ENCODE measurements at regions not wholly inside any gene's neighbourhood (a gene's known extent, or its start where the extent isn't known, plus 50 kb on each side); places are given as distances from the start of the nearest gene placed in this dataset.
A peak's percentile ranks its signal among the peaks of the same experiment; 100 is the strongest.

DNA sequence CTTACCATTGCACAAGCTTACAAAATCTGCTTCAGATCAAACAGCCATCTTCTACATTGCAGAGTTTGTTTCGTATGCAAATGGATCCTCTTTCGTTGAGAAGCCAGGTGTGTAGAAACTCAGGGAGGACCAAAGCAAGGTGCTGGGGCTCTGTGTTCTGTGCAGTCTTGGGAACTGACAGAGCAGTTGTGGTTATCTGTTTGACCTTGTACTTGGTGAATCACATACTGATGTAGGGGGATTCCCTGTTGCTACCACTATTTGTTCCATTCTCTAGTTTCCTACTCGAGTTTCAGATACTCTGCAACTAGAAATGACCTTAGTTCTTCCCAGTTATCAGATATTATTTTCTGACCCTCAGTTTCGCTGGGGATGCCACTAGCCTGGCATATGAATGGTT lies 95.2 kb upstream of the CLDN10 start:
- TF ChIP-seq, protein P1, sequence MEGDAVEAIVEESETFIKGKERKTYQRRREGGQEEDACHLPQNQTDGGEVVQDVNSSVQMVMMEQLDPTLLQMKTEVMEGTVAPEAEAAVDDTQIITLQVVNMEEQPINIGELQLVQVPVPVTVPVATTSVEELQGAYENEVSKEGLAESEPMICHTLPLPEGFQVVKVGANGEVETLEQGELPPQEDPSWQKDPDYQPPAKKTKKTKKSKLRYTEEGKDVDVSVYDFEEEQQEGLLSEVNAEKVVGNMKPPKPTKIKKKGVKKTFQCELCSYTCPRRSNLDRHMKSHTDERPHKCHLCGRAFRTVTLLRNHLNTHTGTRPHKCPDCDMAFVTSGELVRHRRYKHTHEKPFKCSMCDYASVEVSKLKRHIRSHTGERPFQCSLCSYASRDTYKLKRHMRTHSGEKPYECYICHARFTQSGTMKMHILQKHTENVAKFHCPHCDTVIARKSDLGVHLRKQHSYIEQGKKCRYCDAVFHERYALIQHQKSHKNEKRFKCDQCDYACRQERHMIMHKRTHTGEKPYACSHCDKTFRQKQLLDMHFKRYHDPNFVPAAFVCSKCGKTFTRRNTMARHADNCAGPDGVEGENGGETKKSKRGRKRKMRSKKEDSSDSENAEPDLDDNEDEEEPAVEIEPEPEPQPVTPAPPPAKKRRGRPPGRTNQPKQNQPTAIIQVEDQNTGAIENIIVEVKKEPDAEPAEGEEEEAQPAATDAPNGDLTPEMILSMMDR (IDR thresholded peaks at IDR 0.05; ENCODE audit: insufficient read depth, low read depth, low read length, missing control alignments): no peak
- no peak for DNase-seq (ENCODE audit: low read depth)
- no peak overlapping the region for H3K4me3 ChIP-seq (ENCODE audit: low read length)

- no peak overlapping the region for H3K4me3 ChIP-seq (ENCODE audit: low read length)
- no peak for DNase-seq (ENCODE audit: low read depth)
- TF ChIP-seq, protein P1 (IDR thresholded peaks at IDR 0.05; ENCODE audit: insufficient read depth, low read depth, low read length, missing control alignments): no peak
Observed at GRCh38 chr13:95462801-95463200, 89.7 kb upstream of the CLDN10 start.

GRCh38 chr13:95463531-95463930 lies 89.0 kb upstream of the CLDN10 start:
- DNase-seq (ENCODE audit: low read depth): peak; percentile 57
- no peak overlapping the region for H3K4me3 ChIP-seq (ENCODE audit: low read length)
- TF ChIP-seq, protein P1 (IDR thresholded peaks at IDR 0.05; ENCODE audit: insufficient read depth, low read depth, low read length, missing control alignments): no peak

DNA sequence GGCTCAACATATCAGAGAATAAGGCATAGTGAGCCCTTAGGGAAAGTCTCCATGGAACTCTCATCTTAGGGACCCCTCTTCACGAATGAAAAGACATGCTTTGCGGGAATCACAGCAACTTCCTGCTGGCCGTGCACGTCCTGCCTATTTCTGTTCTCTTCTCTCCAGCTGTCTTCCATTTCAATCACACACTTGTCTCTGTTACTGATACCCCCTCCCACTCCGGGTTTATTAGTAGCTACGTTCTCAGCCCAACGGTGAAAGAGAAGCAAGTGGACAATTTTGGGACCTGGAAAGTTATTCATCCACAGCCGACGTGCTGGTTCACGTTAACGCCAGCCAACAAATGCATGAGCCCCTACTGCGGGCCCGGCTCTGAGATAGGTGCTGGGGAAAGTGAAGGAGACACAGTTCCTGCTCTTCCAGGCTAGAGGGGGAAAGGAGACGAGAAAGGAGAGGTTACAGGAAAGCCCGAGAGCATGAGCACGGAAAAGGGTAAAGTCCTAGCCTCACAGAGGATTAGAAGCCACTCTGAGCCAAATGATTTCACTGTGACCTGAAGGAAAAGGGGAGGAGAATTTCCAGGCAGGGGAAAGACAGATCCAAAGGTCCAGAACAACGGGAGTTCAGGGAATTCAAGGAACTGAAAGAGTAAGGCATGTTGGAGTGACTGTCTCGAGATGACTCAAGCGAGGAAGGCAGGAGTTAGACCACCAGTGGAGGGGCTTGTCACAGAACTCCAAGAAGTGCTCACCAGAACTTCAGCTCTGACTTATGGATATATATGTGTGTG lies 81.8 kb upstream of the CLDN10 start:
- no peak for DNase-seq (ENCODE audit: low read depth)
- TF ChIP-seq, protein P1 (IDR thresholded peaks at IDR 0.05; ENCODE audit: insufficient read depth, low read depth, low read length, missing control alignments): no peak
- no peak overlapping the region for H3K4me3 ChIP-seq (ENCODE audit: low read length)

DNA sequence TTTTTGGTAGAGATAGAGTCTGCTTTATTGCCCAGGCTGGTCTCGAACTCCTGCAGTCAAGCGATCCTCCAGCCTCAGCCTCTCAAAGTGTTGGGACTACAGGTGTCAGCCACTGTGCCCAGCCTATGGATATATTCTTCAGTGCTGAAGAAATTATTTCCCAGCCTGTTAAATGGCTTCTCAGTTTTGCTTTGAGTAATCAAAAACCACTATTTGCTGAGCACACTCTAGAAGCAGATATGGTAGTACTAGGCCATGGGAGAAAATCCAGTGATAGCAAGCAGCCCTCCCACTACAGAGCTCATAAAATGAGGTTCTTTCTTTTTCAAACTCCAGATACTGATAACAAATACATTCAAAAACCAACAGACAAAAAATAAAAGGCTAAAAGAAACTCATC lies 80.6 kb upstream of the CLDN10 start:
- H3K4me3 ChIP-seq (ENCODE audit: low read length): no peak overlapping the region
- no peak for DNase-seq (ENCODE audit: low read depth)
- TF ChIP-seq, protein P1 (IDR thresholded peaks at IDR 0.05; ENCODE audit: insufficient read depth, low read depth, low read length, missing control alignments): no peak

DNA sequence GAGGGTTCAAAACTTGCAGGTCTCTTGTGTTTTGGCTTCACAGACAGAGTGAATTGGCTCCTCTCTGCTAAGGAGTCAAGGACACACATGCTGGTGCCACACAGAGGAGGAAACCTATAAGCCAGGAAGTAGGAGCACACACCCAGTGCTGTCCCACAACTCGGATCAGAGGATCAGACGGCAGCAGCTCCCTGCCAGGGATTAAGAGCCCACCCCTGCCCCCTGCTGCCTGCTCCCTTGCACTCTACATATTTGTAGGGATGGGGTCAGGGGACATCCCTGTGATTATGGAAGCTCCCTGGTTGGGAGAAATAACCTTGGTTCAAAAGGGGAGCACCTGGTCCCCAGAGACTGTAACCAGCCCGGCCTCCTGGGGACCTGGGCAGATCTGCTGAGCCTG lies 77.5 kb upstream of the CLDN10 start:
- TF ChIP-seq, protein P1 (IDR thresholded peaks at IDR 0.05; ENCODE audit: insufficient read depth, low read depth, low read length, missing control alignments): no peak
- no peak overlapping the region for H3K4me3 ChIP-seq (ENCODE audit: low read length)
- DNase-seq (ENCODE audit: low read depth): no peak

DNA sequence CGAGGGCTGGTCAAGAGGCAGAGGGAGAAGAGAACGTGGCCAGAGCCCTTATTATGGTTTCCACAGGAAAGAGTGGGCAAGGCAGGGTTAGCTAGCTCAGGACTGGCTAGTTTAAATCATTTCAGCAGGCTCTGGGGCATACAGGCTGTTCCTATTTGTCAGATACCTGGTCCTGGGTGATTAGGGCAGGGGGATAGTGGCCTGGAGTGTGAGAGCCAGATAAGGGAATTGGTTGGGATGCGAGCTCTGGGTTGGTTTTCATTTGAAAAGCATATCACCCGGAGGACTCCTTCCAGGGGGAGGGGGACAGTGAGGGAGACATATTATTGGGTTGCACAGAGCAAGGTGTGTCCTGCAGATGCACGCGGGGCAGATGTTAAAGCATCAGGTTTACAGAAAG lies 75.3 kb upstream of the CLDN10 start:
- H3K4me3 ChIP-seq (ENCODE audit: low read length): no peak overlapping the region
- DNase-seq (ENCODE audit: low read depth): no peak
- TF ChIP-seq, protein P1 (IDR thresholded peaks at IDR 0.05; ENCODE audit: insufficient read depth, low read depth, low read length, missing control alignments): no peak

Data from epithelial cell of esophagus (primary cell).